ENCODE measurements at regions not wholly inside any gene's neighbourhood (a gene's known extent, or its start where the extent isn't known, plus 50 kb on each side); places are given as distances from the start of the nearest gene placed in this dataset.

DNA sequence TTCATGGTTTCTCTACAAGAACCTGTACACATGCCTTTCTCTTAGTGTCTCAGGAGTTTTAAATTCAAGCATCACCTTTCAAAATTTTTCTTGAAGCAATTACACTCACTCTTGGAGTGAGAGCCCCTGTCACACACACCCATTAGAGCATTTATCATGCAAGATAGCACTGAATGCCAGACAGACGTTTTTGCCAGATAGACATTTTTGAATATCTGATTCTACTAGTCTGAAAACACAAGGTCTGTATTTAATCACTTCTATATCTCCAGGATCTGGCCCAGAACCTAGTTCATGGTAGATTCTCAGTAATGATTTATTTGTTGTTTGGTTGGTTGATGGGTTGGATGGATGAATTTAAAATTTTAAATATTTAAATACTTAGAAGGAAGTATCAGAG is 60.9 kb upstream of the PDE1C start:
- no peak for ATAC-seq
- TF ChIP-seq ZC3H10 (CRISPR knock-in tag; IDR thresholded peaks at IDR 0.05) (no peak), OSR1 (CRISPR knock-in tag; IDR thresholded peaks at IDR 0.05) (no peak), ZNF70 (CRISPR knock-in tag; IDR thresholded peaks at IDR 0.05) (no peak), GLIS3 (CRISPR knock-in tag; IDR thresholded peaks at IDR 0.05) (no peak), ZNF565 (CRISPR knock-in tag; conservative IDR thresholded peaks at IDR 0.05; ENCODE audit: low read depth) (no peak), BACH2 (CRISPR knock-in tag; IDR thresholded peaks at IDR 0.05; ENCODE audit: borderline replicate concordance) (no peak), ZFP30 (CRISPR knock-in tag; IDR thresholded peaks at IDR 0.05) (no peak), ESRRG (CRISPR knock-in tag; IDR thresholded peaks at IDR 0.05) (no peak), ZNF8 (CRISPR knock-in tag; IDR thresholded peaks at IDR 0.05) (no peak), ISL1 (CRISPR knock-in tag; IDR thresholded peaks at IDR 0.05) (no peak), TCF4 (CRISPR knock-in tag; IDR thresholded peaks at IDR 0.05; ENCODE audit: borderline replicate concordance) (no peak), CSDC2 (CRISPR knock-in tag; IDR thresholded peaks at IDR 0.05) (no peak), ZFP3 (CRISPR knock-in tag; IDR thresholded peaks at IDR 0.05) (no peak)
- TF ChIP-seq, protein P1, sequence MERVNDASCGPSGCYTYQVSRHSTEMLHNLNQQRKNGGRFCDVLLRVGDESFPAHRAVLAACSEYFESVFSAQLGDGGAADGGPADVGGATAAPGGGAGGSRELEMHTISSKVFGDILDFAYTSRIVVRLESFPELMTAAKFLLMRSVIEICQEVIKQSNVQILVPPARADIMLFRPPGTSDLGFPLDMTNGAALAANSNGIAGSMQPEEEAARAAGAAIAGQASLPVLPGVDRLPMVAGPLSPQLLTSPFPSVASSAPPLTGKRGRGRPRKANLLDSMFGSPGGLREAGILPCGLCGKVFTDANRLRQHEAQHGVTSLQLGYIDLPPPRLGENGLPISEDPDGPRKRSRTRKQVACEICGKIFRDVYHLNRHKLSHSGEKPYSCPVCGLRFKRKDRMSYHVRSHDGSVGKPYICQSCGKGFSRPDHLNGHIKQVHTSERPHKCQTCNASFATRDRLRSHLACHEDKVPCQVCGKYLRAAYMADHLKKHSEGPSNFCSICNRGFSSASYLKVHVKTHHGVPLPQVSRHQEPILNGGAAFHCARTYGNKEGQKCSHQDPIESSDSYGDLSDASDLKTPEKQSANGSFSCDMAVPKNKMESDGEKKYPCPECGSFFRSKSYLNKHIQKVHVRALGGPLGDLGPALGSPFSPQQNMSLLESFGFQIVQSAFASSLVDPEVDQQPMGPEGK (CRISPR knock-in tag; IDR thresholded peaks at IDR 0.05; ENCODE audit: borderline replicate concordance), result no peak
- TF ChIP-seq, protein P2, sequence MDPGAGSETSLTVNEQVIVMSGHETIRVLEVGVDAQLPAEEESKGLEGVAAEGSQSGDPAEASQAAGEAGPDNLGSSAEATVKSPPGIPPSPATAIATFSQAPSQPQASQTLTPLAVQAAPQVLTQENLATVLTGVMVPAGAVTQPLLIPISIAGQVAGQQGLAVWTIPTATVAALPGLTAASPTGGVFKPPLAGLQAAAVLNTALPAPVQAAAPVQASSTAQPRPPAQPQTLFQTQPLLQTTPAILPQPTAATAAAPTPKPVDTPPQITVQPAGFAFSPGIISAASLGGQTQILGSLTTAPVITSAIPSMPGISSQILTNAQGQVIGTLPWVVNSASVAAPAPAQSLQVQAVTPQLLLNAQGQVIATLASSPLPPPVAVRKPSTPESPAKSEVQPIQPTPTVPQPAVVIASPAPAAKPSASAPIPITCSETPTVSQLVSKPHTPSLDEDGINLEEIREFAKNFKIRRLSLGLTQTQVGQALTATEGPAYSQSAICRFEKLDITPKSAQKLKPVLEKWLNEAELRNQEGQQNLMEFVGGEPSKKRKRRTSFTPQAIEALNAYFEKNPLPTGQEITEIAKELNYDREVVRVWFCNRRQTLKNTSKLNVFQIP (CRISPR knock-in tag; IDR thresholded peaks at IDR 0.05; ENCODE audit: borderline replicate concordance, low read depth), result no peak

DNA sequence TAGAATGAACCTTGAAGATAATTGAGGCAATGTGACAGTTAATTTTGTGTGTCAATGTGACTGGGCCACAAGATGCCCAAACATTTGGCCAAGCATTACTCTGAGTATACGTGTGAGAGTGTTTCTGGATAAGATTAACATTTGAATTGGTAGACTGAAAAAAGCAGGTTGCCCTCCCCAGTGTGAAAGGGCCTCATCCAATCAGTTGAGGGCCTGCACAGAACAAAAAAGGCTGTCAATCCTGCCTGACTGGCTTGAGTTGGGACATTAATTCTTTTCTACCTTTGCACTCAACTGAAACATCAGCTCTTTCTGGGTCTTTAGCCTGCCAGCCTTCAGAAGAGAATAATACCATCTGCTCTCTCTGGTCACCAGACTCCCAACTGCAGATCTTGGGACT is 56.6 kb upstream of the PDE1C start:
- no peak for TF ChIP-seq ZFP30 (CRISPR knock-in tag; IDR thresholded peaks at IDR 0.05)
- no peak for TF ChIP-seq ESRRG (CRISPR knock-in tag; IDR thresholded peaks at IDR 0.05)
- TF ChIP-seq OSR1 (CRISPR knock-in tag; IDR thresholded peaks at IDR 0.05), result no peak
- TF ChIP-seq ZNF8 (CRISPR knock-in tag; IDR thresholded peaks at IDR 0.05), result no peak
- ATAC-seq, result no peak
